ENCODE measurements at regions not wholly inside any gene's neighbourhood (a gene's known extent, or its start where the extent isn't known, plus 50 kb on each side); places are given as distances from the start of the nearest gene placed in this dataset.

- no peak for ATAC-seq (ENCODE audit: low read depth in 2 of 2)
- DNase-seq, result no peak
- Mint-ChIP-seq H3K36me3 (no peaks in the 10 kb centered on the region), H3K4me1 (no peaks in the 10 kb centered on the region), H3K4me3 (no peak overlapping the region), H3K27ac (no peak overlapping the region), H3K27me3 (peaks cover 7 to 13% (median 11%) of the 10 kb centered on the region in 3 donors), H3K9me3 (peaks cover 0 to 12% (median 8%) of the 10 kb centered on the region in 7 donors)
These were observed 138.4 kb upstream of the COPS8 start for GRCh38 chr2:236947294-236947693.

- no peak for DNase-seq
- ATAC-seq (ENCODE audit: low read depth in 2 of 2), result no peak
- H3K27me3 Mint-ChIP-seq, result peaks cover 7 to 13% (median 11%) of the 10 kb centered on the region in 3 donors
- H3K9me3 Mint-ChIP-seq, result peaks cover 0 to 12% (median 8%) of the 10 kb centered on the region in 7 donors
- H3K36me3 Mint-ChIP-seq, result no peaks in the 10 kb centered on the region
- no peak overlapping the region for H3K27ac Mint-ChIP-seq
- H3K4me1 Mint-ChIP-seq, result no peaks in the 10 kb centered on the region
- H3K4me3 Mint-ChIP-seq, result no peak overlapping the region
These were observed 137.8 kb upstream of the COPS8 start for GRCh38 chr2:236947896-236948295.

GRCh38 chr2:236949089-236949905 is 136.4 kb upstream of the COPS8 start:
- Mint-ChIP-seq H3K9me3 (peaks cover 0 to 12% (median 8%) of the 10 kb centered on the region in 7 donors), H3K27me3 (peaks cover 2 to 9% (median 7%) of the 10 kb centered on the region in 3 donors), H3K36me3 (no peaks in the 10 kb centered on the region), H3K27ac (no peak overlapping the region), H3K4me1 (no peaks in the 10 kb centered on the region), H3K4me3 (no peak overlapping the region)
- no peak for DNase-seq
- no peak for ATAC-seq (ENCODE audit: low read depth in 2 of 2)

GRCh38 chr2:236951830-236952475 is 133.7 kb upstream of the COPS8 start:
- Mint-ChIP-seq H3K36me3 (no peaks in the 10 kb centered on the region), H3K27ac (peak overlapping the region in 1 of 6 donors; percentile 2), H3K27me3 (peaks cover 7 to 22% (median 11%) of the 10 kb centered on the region in 3 donors), H3K4me1 (no peaks in the 10 kb centered on the region), H3K4me3 (no peak overlapping the region), H3K9me3 (peaks cover 0 to 12% (median 6%) of the 10 kb centered on the region in 7 donors)
- DNase-seq (no peak), ATAC-seq (ENCODE audit: low read depth in 2 of 2) (no peak)

- Mint-ChIP-seq H3K36me3 (no peaks in the 10 kb centered on the region), H3K27me3 (peaks cover 4 to 19% (median 12%) of the 10 kb centered on the region in 3 donors)
These were observed 131.0 kb upstream of the COPS8 start for GRCh38 chr2:236954641-236955040.

GRCh38 chr2:236955521-236956030 is 130.1 kb upstream of the COPS8 start:
- Mint-ChIP-seq H3K4me1 (no peaks in the 10 kb centered on the region), H3K27me3 (peaks cover 4 to 17% (median 16%) of the 10 kb centered on the region in 3 donors), H3K27ac (no peak overlapping the region), H3K36me3 (no peaks in the 10 kb centered on the region), H3K4me3 (no peak overlapping the region), H3K9me3 (peaks cover 0 to 12% (median 6%) of the 10 kb centered on the region in 7 donors)
- ATAC-seq (ENCODE audit: low read depth in 2 of 2) (no peak), DNase-seq (no peak)

More at GRCh38 chr2:236954641-236955040, 131.0 kb upstream of the COPS8 start:
- H3K4me1 Mint-ChIP-seq, result no peaks in the 10 kb centered on the region
- DNase-seq (no peak), ATAC-seq (ENCODE audit: low read depth in 2 of 2) (no peak)
- H3K27ac Mint-ChIP-seq, result no peak overlapping the region
- H3K9me3 Mint-ChIP-seq, result peaks cover 0 to 12% (median 6%) of the 10 kb centered on the region in 7 donors
- no peak overlapping the region for H3K4me3 Mint-ChIP-seq

- H3K4me1 Mint-ChIP-seq, result no peaks in the 10 kb centered on the region
- H3K27ac Mint-ChIP-seq, result no peak overlapping the region
- no peak for ATAC-seq (ENCODE audit: low read depth in 2 of 2)
- DNase-seq, result no peak
- peaks cover 0 to 11% (median 6%) of the 10 kb centered on the region in 7 donors for H3K9me3 Mint-ChIP-seq
- peaks cover 4 to 17% (median 16%) of the 10 kb centered on the region in 3 donors for H3K27me3 Mint-ChIP-seq
- no peaks in the 10 kb centered on the region for H3K36me3 Mint-ChIP-seq
- H3K4me3 Mint-ChIP-seq, result no peak overlapping the region
These were observed 129.6 kb upstream of the COPS8 start for GRCh38 chr2:236956031-236956618.

GRCh38 chr2:236956641-236957040 is 129.0 kb upstream of the COPS8 start:
- ATAC-seq (ENCODE audit: low read depth in 2 of 2), result no peak
- peaks cover 0 to 6% (median 2%) of the 10 kb centered on the region in 7 donors for H3K9me3 Mint-ChIP-seq
- H3K27ac Mint-ChIP-seq, result no peak overlapping the region
- H3K36me3 Mint-ChIP-seq, result no peaks in the 10 kb centered on the region
- no peaks in the 10 kb centered on the region for H3K4me1 Mint-ChIP-seq
- peaks cover 4 to 17% (median 16%) of the 10 kb centered on the region in 3 donors for H3K27me3 Mint-ChIP-seq
- no peak for DNase-seq
- H3K4me3 Mint-ChIP-seq, result no peak overlapping the region

GRCh38 chr2:236959036-236959435 is 126.7 kb upstream of the COPS8 start:
- no peak overlapping the region for H3K27ac Mint-ChIP-seq
- ATAC-seq (ENCODE audit: low read depth in 2 of 2) (no peak), DNase-seq (no peak)
- no peaks in the 10 kb centered on the region for H3K9me3 Mint-ChIP-seq
- no peaks in the 10 kb centered on the region for H3K4me1 Mint-ChIP-seq
- H3K27me3 Mint-ChIP-seq, result peaks cover 4 to 16% (median 16%) of the 10 kb centered on the region in 3 donors
- H3K4me3 Mint-ChIP-seq, result peak overlapping the region in 1 of 8 donors; percentile 29
- H3K36me3 Mint-ChIP-seq, result no peaks in the 10 kb centered on the region

GRCh38 chr2:236959876-236960275 is 125.8 kb upstream of the COPS8 start:
- peak overlapping the region in 1 of 6 donors; percentile 13 for H3K27ac Mint-ChIP-seq
- H3K27me3 Mint-ChIP-seq, result peaks cover 4 to 16% (median 9%) of the 10 kb centered on the region in 3 donors
- ATAC-seq (ENCODE audit: low read depth in 2 of 2), result no peak
- no peak for DNase-seq
- H3K4me1 Mint-ChIP-seq, result no peaks in the 10 kb centered on the region
- no peak overlapping the region for H3K4me3 Mint-ChIP-seq
- H3K36me3 Mint-ChIP-seq, result no peaks in the 10 kb centered on the region
- no peaks in the 10 kb centered on the region for H3K9me3 Mint-ChIP-seq

GRCh38 chr2:236960531-236960930 is 125.2 kb upstream of the COPS8 start:
- Mint-ChIP-seq H3K4me1 (no peaks in the 10 kb centered on the region), H3K4me3 (no peak overlapping the region), H3K27ac (no peak overlapping the region)

GRCh38 chr2:236962816-236963215 is 122.9 kb upstream of the COPS8 start:
- ATAC-seq (ENCODE audit: low read depth in 2 of 2) (no peak), DNase-seq (no peak)
- no peaks in the 10 kb centered on the region for H3K36me3 Mint-ChIP-seq
- no peak overlapping the region for H3K4me3 Mint-ChIP-seq
- no peak overlapping the region for H3K27ac Mint-ChIP-seq
- H3K9me3 Mint-ChIP-seq, result peaks cover 0 to 5% (median 0%) of the 10 kb centered on the region in 7 donors
- H3K4me1 Mint-ChIP-seq, result peaks cover 0 to 1% (median 0%) of the 10 kb centered on the region in 3 donors
- peaks cover 0 to 5% (median 0%) of the 10 kb centered on the region in 3 donors for H3K27me3 Mint-ChIP-seq

More at GRCh38 chr2:236960531-236960930, 125.2 kb upstream of the COPS8 start:
- Mint-ChIP-seq H3K9me3 (no peaks in the 10 kb centered on the region), H3K36me3 (no peaks in the 10 kb centered on the region), H3K27me3 (peaks cover 4 to 10% (median 4%) of the 10 kb centered on the region in 3 donors)
- DNase-seq, result no peak
- ATAC-seq (ENCODE audit: low read depth in 2 of 2), result no peak

GRCh38 chr2:236963631-236964182 is 122.0 kb upstream of the COPS8 start:
- Mint-ChIP-seq H3K27me3 (peaks cover 0 to 5% (median 0%) of the 10 kb centered on the region in 3 donors), H3K4me3 (no peak overlapping the region), H3K27ac (no peak overlapping the region), H3K9me3 (peaks cover 0 to 5% (median 0%) of the 10 kb centered on the region in 7 donors), H3K36me3 (no peaks in the 10 kb centered on the region), H3K4me1 (peaks cover 0 to 1% (median 0%) of the 10 kb centered on the region in 3 donors)
- DNase-seq (no peak), ATAC-seq (ENCODE audit: low read depth in 2 of 2) (no peak)

All from naive B cell (primary cell).